Mucosa of gallbladder (tissue), 1 donor: ENCODE measurements at regions not wholly inside any gene's neighbourhood (a gene's known extent, or its start where the extent isn't known, plus 50 kb on each side); places are given as distances from the start of the nearest gene placed in this dataset.
"Not testable (repeated sequence)": the region's sequence is repeated elsewhere in the genome, so short reads cannot be mapped to it uniquely, and the experiment has no call there.

Experiments
- DNase-seq: peaks from one replicate; pipeline ENCODE4 v3.0.0-alpha.2; 2020; ENCODE audit warnings: low spot score
- donor health status: DM: no; HTN: no; CAD: no.

DNA sequence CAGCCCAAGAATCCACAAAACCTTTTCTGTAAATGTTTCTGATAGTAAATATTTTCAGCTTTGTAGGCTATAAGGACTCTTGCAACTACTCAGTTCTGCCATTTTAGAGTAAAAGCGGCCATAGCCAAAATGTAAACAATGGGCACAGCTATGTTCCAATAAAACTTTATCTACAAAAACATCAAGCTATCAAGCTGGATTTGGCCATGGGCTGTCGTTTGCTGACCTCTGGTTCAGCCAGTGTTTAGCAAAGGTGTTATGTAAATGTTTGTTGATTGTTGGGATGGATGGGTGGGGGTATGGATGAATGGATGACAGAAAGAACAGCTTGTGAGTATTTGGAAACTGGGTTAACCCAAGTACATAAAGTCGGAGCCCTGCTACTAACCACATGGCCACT is 111.1 kb upstream of the VRK1 start:
- no peak for DNase-seq

DNA sequence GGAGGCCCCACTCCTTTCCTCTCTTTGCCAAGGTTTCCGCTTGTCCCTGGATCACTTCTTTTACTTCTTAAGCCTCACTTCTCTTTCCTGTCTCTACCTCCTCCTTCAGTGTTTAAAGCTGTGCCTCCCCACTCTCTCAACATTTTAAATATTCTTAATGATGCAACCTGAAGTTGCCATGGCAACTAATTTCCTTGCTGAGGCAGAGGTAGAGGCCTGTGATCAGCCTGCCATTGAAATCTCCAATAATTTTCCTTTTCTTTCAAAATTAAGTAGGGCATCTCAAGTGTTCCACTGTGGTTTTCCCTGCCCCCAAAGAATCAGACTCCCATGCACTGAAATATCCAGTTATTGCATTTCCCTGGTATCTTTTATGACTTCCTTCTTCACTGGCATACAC is 108.6 kb upstream of the VRK1 start:
- DNase-seq, result no peak

DNA sequence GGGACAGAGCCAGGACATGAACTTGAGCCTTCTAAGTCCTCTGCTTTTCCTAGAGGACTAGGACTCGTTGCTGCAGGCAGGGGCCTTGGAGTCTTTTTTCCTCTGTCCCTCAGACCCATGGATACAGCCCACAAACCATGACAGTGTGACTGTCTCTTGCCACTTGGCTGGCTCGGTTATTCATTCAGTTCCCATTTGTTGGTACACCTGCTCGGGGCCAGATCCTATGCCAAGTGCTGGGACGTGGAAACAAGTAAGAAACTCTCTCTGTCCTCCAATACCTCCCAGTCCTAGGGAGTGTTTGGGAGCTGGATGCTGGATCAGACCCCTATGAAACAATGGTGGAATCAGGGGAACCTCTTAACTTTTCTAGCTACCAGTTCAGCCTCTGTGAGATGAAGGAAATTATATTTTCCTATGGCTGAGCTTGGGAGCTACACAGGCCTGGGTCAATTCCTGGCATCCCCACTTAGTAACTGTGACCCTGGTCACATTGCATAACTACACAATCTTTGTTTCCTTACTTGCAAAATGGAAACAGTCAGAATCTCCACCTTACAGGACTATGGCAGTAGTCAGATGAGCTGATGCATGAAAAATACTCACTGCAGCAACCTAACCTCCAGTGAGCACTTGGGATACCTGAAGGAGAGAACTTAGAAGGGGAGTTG is 106.3 kb upstream of the VRK1 start:
- DNase-seq, result no peak

DNA sequence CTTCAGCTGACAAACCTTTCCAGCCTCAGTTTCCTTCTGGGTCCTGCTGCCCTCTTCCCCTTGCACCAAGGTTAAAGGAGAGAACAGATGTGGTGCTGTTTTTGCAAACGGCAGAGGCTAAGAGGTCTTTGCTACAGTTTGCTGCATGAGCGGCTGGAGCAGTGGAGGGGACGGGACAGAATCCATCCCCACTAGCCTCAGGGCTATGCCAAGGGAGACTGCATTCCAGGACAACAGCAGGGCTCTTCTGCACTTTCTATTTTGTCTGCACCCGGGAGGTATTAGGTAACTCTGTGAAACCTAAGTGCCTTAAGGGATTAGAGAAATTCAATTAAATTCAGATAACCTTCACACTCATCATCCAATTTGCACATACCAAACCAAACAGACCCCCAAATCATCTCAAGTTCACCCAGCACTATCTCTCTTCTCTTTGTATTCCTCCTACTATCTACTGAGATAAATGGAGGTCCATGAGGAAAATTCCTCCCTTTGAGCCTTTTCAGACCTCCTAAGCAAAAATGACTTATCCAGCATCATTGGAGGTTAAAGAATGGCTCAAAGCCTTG is 103.8 kb upstream of the VRK1 start:
- DNase-seq, result no peak

DNA sequence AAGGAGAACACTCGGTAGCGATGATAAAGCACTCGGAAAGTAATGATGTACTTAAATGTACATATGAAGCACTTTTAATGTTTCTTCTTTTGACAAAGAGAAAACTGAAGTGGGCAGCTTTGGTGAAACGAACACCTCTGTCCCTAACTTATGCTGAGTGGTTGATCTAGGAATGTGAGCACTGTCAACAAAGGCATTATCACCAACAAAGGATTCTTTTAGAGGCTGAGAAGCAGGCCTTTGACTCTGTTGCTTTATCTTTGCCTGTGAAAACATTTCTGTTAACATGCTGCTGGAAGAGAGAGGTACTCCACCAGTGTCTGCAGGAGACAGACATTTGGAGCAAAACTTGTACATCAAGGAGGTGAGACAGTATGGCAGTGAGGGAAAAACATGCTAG is 103.2 kb upstream of the VRK1 start:
- DNase-seq, result no peak

DNA sequence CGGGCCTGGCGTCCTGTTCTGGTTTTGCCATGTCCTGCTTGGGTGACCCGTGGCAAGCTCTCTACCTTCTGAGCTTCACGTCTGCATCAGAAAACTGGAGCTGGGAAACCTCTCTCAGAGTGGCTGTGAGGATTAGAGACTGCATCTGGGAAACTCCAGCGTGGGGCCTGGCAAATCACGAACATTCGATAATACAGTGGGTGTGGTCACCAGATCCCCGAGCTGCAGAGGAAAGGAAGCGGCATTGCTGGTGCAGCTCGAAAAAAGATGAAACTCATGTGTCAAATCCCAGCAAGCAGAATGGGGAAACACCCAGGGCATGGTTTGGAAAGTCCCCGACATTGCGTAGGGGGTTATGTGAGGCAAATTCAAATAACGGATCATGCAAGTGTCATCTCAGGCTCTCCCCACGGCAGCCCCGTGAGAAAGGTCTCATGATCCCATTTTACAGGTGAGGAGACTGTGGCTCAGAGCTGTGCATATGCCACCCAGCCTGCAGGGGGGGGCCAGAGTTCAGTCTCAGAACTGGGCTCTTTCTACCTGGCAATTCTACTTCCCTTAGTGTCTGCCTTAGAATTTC is 98.1 kb upstream of the VRK1 start:
- no peak for DNase-seq

DNA sequence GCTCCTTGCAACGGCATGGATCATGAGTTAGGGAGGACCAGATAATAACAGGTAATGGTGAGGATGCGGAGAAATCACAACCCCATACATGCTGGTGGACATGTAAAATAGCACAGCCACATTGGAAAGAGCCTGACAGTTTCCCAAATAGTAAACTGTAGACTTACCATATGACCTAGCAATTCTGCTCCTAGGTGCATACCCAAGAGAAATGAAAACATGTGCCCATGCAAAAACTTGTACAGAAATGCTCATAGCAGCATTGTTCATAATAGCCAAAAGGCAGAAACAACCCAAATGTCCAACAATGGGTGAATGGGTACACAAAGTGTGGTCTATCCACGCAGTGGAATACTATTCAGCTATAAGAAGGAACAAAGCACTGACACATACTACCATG is 97.5 kb upstream of the VRK1 start:
- no peak for DNase-seq

DNA sequence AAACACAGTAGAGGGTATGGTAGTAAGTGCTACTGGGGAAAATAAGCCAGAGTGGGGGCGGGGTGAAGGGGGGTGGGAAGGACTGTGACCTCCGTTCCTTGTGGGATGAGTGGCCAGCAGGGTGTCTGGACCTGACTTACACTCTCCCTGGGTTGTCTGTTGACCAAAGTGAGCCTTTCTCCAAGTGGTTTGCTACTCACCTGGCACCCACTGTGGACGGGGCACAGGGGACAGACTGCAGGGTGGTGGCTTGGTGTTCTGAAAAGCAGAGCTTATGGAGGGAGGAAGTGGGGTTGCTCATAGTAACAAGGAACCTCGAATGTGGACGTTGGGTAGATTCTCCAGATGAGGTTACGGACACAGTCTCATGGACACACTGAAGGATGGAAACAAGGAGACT is 94.4 kb upstream of the VRK1 start:
- DNase-seq, result no peak

DNA sequence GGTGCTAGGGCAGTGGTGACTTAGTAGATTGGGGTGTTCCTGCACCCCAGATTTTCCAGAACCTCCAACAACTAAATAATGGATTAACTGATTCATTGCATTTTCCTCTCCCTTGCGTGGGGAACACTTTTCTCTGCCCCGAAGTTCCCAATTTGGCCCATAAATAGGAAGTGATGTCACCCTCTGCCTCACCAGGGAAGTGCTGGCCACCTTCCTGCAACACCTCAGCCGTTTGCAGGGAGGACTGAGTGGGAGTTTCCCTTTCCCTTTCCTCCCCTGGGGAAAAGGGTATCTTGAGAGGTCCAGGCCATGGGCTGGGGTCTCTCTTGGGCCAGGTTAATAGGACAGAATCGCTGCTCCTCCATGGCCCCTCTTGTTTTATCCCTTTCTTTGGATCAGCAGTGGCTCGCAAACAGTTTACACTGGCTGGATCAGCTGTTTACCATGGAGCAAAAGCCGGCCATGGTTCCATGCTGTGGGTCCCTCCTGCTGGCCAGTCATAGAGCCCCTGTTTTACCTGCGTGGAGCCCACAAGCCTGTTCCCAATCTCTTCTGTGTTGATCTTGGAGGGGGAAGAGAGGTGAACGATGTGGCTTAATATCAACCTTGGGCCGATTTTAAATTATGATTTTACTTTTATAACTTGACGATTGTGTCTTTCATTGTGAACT is 91.6 kb upstream of the VRK1 start:
- no peak for DNase-seq

DNA sequence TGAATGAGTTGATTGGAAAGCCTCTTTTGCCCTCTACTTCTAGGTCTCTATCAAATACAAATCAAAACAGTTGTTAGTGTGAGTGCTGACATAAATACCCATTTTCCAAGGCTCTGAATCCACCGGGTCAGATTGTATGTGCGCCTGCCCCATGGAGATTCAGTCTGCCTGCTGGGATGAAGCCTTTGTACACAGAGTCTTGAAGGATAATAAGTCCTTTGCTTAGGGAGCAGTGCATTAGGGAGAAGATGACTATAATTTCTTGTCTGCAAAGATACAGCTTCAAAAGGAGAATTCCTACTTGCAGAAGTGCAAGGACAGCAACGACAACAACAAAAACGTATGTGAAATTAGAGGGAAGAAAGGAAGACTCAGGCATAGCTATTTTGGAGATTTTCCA is 90.3 kb upstream of the VRK1 start:
- no peak for DNase-seq

DNA sequence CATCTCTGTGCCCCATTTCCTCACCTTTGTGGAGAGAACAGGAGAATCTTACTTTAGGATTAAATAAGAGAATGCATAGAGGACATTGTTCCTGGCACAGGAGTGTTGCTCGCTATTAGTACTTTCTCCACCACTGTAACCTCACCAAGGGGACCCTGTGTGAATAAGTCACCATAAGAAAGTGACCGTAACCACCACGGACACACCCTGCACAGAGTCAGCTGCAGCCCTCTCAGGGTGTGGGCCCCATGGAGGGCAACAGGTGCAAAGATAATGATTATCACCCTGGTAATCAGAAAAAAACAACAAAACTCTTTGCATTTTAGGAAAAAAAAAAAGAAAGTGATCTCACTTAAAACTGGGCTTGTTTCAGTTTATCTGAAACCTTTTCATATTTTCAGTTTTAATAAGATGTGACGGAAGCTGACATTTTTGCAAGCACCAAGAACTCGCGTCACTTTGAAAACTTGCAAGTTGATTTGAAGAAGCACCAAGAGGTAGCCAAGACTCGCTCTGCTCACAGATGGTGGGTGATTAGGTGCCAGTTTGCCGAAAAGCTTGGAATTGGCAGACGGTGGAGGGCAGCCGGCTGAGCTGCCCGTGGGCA is 87.0 kb upstream of the VRK1 start:
- DNase-seq, result no peak

DNA sequence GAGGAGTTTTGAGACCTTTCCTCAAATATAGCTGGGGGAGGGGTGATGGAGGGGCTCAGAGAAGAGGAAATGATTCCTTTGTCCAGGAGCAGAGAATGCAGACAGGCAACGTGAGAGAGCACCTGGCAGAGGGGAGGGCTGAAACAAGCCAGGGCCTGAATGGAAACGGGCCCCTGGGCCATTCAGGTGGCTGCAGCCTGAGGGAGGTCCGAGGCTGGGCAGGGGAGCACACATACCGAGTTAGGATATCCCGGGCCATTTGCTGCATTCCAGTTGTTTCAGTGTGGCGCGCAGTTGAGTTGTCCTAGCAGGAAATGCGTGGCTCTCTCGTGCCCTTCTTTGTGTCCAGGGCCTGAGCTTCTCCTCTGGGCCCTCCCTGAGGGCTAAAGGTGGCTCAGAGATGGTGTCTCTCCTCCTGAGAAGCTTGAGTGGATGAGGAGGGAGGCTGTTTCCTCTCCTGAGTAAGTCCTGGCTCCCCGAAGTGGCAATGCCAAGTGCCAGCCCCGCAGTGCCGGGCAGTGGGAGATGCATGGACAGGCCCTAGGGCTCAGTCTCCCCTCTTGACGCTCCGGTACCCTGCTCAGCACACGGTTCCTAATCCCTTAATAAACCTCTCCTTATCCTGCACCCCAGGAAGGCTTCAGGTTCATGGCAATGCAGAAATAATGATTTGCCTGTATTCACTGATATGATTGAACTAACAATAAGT is 85.5 kb upstream of the VRK1 start:
- no peak for DNase-seq

DNA sequence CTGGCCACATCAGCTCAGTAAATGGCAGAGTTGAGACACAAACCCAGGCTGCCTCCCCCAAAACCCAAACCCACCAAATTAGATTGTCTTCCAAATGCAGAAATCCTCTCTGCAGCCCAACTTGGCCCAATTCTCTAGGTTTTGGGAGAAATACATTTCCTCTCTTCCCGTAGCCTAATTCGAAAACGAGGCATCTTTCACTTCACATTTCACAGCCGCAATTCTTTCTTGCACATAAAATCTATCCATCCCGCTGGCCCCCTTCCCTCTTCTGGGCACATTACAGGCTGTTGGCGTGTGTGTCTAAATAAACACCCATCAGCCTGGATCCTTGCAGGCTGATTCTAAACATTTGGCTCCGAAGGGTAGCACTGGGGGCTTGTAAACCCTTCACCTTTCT is 83.8 kb upstream of the VRK1 start:
- DNase-seq, result no peak

DNA sequence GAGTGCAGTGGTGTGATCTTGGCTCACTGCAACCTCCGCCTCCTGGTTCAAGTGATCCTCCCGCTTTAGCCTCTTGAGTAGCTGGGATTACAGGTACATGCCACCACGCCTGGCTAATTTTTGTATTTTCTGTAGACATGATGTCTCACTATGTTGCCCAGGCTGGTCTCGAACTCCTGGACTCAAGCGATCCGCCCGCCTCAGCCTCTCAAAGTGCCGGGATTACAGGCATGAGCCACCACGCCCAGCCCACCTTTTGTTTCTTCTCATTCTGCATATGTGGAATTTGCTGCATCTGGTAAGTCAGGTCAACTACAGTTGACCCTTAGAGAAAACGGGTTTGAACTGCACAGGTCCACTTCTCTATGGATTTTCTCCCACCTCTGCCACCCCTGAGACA is 82.6 kb upstream of the VRK1 start:
- DNase-seq, result not testable (repeated sequence)

DNA sequence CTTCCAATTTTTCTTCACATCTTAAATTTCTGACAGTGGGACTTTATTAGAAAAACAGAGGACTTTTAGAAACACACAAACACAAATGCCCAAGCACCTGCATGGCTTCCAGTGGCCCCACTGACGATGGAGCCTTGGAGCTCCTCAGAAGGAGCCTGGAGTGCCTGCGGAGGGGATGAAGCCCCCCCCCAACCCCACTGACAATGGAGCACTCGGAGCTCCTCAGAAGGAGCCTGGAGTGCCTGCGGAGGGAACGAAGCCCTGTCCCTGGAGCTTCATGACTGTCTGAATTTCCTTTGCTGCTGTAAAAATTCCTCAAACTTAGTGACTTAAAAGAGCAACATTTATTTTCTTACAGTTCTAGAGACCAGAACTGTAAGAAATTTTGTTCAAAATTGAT is 80.1 kb upstream of the VRK1 start:
- no peak for DNase-seq

DNA sequence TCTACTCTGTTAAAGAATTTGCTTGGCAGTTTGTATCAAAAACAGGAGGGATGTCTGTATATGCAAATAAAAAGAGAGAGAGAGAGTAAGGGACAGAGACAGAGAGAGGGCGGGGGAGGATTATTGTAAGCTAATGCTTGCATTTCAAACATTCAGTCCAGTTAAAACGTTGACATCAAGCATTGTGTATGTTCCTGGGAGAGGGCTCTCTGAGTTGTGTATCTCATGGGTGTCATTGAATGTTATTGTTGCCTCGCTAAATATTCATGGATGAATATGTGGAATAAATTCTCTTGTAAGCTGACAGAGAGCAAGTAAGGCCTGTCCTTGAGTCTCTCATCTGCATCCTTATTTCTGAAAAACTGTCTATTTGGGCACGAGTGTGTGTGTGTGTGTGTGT is 78.8 kb upstream of the VRK1 start:
- DNase-seq, result no peak

DNA sequence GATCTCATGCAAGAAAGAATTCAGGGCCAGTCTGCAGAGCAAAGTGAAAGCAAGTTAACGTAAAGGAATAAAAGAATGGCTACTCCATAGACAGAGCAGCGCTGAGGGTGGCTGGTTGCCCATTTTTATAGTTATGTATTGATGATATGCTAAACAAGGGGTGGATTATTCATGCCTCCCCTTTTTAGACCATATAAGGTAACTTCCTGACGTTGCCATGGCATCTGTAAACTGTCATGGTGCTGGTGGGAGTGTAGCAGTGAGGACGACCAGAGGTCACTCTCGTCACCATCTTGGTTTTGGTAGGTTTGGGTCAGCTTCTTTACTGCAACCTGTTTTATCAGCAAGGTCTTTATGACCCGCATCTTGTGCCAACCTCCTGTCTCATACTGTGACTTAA is 76.5 kb upstream of the VRK1 start:
- DNase-seq, result not testable (repeated sequence)

DNA sequence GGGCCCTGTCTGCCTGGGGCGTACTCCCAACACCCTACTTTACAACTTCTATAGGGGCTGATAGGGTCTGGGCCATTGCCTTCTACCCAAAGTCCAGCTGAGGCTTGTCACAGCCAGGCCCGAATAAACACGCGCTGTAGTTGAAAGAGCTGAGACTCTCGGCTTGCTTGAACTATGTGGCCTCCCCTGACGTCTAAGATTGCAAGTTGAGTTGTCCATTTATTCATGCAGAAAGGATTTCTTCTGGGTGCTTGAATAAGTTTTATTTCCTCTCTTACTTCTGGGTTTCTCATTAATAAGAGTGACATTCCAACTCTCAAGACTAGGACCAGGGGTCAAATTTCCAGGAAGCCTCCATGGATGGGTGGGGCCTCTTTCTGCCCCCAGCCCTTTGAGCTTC is 74.4 kb upstream of the VRK1 start:
- DNase-seq, result no peak

DNA sequence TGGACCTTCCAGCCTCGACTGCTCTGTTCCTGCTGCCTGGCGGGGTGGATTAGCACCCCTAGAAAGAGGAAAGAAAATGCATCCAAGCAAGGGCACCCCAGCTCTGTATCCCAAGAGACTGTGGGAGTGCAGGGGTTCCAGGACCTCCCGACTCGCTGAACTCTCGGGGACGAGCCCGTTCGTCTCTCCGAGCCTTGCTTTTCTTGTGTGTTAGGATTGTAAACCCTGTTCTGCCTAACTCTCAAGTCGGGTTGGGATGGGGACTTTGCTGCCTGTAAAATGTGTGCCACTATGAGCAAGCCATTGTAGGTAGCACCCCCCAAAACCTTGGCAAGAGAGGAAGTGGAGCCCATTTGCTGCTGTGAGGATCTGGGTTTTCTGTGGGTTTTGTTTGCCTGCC is 73.2 kb upstream of the VRK1 start:
- DNase-seq, result no peak

DNA sequence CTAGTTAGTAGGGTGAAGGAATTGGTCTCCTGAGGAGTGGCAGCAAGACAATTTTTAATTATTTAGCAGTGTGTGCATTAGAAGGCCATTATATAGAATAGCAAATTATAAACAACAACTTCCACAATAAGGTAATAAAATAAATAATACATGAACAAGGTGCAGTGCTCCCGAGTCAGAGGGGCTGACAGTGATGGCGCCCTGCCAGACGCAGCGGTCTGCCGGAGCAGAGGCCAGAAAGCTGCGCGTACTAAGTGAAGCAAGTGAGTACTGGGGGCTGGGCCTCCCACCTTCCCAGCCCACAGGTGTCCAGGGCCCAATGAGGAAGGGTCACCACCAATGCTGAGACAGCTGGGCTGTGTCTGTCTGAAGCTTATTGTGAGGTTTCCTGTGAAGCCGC is 72.0 kb upstream of the VRK1 start:
- no peak for DNase-seq

DNA sequence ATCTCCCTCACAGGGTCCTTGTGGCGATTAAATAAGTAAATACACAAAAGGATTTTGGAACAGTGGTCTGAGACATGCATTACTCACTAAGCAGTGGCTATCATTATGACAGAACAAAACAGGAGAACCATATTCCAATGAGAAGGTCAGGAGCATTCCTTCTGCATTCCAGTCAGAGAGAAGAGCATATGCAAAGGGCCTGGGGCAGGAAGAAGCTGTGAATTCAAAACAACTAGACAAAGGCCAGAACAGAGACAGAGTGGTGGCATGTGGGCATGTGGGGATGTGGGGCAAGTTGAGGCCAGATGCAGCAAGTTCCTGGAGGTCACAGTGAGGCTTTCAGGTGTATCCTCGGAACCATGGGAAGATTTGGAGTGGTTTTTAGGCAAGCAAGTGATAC is 70.1 kb upstream of the VRK1 start:
- DNase-seq, result no peak

DNA sequence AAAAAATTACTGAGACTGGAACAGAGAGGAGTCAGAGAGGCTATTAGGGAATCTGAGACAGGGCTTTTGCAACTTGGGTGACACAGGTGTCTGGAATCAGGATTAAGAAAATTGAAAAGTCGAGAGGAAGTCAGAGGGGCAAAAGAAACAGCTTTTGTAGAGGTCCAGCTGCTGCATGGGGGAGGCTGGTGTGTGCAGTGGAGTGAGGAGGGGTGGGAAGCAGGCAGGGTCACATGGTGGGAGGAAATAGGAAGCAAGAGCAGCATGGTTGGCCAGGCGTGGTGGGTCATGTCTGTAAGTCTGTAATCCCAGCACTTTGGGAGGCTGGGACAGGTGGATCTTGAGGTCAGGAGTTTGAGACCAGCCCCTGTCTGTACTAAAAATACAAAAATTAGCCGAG is 69.7 kb upstream of the VRK1 start:
- no peak for DNase-seq
